ENCODE measurements at regions not wholly inside any gene's neighbourhood (a gene's known extent, or its start where the extent isn't known, plus 50 kb on each side); places are given as distances from the start of the nearest gene placed in this dataset.

DNA sequence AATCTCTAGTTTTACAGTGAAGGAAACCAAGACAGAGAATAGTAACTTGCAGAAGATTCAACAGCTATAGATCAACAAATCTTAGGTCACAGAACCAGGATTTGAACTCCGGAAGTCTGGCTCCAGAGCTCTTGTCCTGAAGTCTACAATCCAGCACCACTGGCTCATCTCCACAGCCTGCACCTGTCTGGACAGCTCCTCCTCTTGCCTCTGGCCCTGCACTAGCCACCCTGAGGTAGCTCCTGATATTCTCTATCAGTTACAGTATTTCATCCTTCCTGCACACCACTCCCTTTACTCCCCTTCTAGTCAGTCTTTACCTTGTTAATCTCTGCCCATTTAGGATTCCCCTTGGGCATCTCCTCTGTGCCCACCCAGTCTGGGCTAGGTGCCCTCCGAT, 58.1 kb upstream of the LNX1 start:
- no peak for DNase-seq (ENCODE audit: low spot score)
- peaks cover 19% of the 10 kb centered on the region for H3K4me1 ChIP-seq (ENCODE audit: insufficient read depth)
- TF ChIP-seq, protein P1, sequence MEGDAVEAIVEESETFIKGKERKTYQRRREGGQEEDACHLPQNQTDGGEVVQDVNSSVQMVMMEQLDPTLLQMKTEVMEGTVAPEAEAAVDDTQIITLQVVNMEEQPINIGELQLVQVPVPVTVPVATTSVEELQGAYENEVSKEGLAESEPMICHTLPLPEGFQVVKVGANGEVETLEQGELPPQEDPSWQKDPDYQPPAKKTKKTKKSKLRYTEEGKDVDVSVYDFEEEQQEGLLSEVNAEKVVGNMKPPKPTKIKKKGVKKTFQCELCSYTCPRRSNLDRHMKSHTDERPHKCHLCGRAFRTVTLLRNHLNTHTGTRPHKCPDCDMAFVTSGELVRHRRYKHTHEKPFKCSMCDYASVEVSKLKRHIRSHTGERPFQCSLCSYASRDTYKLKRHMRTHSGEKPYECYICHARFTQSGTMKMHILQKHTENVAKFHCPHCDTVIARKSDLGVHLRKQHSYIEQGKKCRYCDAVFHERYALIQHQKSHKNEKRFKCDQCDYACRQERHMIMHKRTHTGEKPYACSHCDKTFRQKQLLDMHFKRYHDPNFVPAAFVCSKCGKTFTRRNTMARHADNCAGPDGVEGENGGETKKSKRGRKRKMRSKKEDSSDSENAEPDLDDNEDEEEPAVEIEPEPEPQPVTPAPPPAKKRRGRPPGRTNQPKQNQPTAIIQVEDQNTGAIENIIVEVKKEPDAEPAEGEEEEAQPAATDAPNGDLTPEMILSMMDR (IDR thresholded peaks at IDR 0.05; ENCODE audit: poor library complexity), result no peak
- no peak for TF ChIP-seq EZH2phosphoT487 (IDR thresholded peaks at IDR 0.05; ENCODE audit: low read depth, severe bottlenecking, unreplicated experiment)
- no peak for TF ChIP-seq EZH2 (IDR thresholded peaks at IDR 0.05; ENCODE audit: borderline replicate concordance)
- no peak overlapping the region for H3K4me3 ChIP-seq
- no peaks in the 10 kb centered on the region for H3K27me3 ChIP-seq
- H3K4me2 ChIP-seq, result no peak overlapping the region
- no peaks in the 10 kb centered on the region for H4K20me1 ChIP-seq (ENCODE audit: insufficient read depth, poor library complexity, severe bottlenecking)
- H3K27ac ChIP-seq, result no peak overlapping the region
- H3K9me3 ChIP-seq (ENCODE audit: low read depth), result no peaks in the 10 kb centered on the region
- no peaks in the 10 kb centered on the region for H3K9me2 ChIP-seq (replicated peaks; ENCODE audit: insufficient read depth)
- no peaks in the 10 kb centered on the region for H3K36me3 ChIP-seq (replicated peaks; ENCODE audit: insufficient read depth, low read depth)
- 89% methylated on average over 2 of the region's 2 CpGs for WGBS (ENCODE audit: low lambda C conversion rate, missing lambda C conversion rate)
- no peaks in the 10 kb centered on the region for H3K79me2 ChIP-seq
- no peak overlapping the region for H2AFZ ChIP-seq

DNA sequence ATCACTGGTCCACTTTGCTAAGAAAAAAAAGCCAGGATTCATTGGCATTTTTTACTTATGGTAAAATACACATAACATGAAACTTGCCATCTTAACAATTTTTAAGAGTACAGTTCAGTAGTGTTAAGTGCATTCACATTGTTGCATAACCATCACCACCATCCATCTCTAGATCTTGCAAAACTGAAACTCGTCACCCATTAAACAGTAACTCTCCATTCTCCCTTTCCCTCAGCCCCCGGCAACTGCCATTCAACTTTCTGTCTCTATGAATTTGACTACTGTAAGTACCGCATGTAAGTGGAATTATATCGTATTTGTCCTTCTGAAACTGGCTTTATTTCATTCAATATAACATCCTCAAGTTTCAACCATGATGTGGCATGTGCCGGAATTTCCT, 56.3 kb upstream of the LNX1 start:
- Histone ChIP-seq H4K20me1 (ENCODE audit: insufficient read depth, poor library complexity, severe bottlenecking) (no peaks in the 10 kb centered on the region), H3K79me2 (no peaks in the 10 kb centered on the region), H3K27me3 (no peaks in the 10 kb centered on the region), H3K9me2 (replicated peaks; ENCODE audit: insufficient read depth) (no peaks in the 10 kb centered on the region), H3K4me3 (no peak overlapping the region), H2AFZ (no peak overlapping the region), H3K36me3 (replicated peaks; ENCODE audit: insufficient read depth, low read depth) (no peaks in the 10 kb centered on the region), H3K27ac (no peak overlapping the region), H3K9me3 (ENCODE audit: low read depth) (no peaks in the 10 kb centered on the region), H3K4me1 (ENCODE audit: insufficient read depth) (peaks cover 10% of the 10 kb centered on the region), H3K4me2 (no peak overlapping the region)
- DNase-seq (ENCODE audit: low spot score), result no peak
- TF ChIP-seq, protein P1 (IDR thresholded peaks at IDR 0.05; ENCODE audit: poor library complexity), result no peak
- no peak for TF ChIP-seq EZH2phosphoT487 (IDR thresholded peaks at IDR 0.05; ENCODE audit: low read depth, severe bottlenecking, unreplicated experiment)
- no peak for TF ChIP-seq EZH2 (IDR thresholded peaks at IDR 0.05; ENCODE audit: borderline replicate concordance)
- 95% methylated on average over 5 of the region's 5 CpGs for WGBS (ENCODE audit: low lambda C conversion rate, missing lambda C conversion rate)

DNA sequence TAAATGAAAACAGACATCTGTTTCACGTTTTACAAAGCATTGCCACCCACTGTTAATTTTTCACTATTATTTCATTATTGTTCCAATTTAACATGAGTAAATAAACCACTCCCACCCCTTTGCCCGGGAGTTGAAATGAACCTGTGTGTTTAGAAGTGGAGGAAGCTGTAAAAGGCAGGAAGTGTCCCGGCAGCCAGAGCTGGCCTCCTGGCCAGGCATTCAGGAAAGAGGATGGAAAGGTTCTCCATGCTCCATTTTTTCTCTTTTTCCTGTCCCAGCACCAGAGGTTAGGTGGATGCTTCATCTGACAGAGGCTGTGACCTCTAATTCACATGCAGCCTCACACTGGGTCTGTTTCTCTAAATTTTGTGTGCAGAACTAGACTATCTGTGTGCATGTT, 55.5 kb upstream of the LNX1 start:
- H4K20me1 ChIP-seq (ENCODE audit: insufficient read depth, poor library complexity, severe bottlenecking), result no peaks in the 10 kb centered on the region
- peak; percentile 26 for DNase-seq (ENCODE audit: low spot score)
- H3K4me3 ChIP-seq, result no peak overlapping the region
- no peaks in the 10 kb centered on the region for H3K27me3 ChIP-seq
- no peak overlapping the region for H3K4me2 ChIP-seq
- 22% methylated on average over 3 of the region's 3 CpGs for WGBS (ENCODE audit: low lambda C conversion rate, missing lambda C conversion rate)
- no peaks in the 10 kb centered on the region for H3K9me3 ChIP-seq (ENCODE audit: low read depth)
- peaks cover 10% of the 10 kb centered on the region for H3K4me1 ChIP-seq (ENCODE audit: insufficient read depth)
- H3K36me3 ChIP-seq (replicated peaks; ENCODE audit: insufficient read depth, low read depth), result no peaks in the 10 kb centered on the region
- TF ChIP-seq EZH2phosphoT487 (IDR thresholded peaks at IDR 0.05; ENCODE audit: low read depth, severe bottlenecking, unreplicated experiment) (no peak), EZH2 (IDR thresholded peaks at IDR 0.05; ENCODE audit: borderline replicate concordance) (no peak)
- TF ChIP-seq, protein P1 (IDR thresholded peaks at IDR 0.05; ENCODE audit: poor library complexity), result no peak
- no peak overlapping the region for H3K27ac ChIP-seq
- H3K79me2 ChIP-seq, result no peaks in the 10 kb centered on the region
- H2AFZ ChIP-seq, result peak overlapping the region; percentile 6
- no peaks in the 10 kb centered on the region for H3K9me2 ChIP-seq (replicated peaks; ENCODE audit: insufficient read depth)

DNA sequence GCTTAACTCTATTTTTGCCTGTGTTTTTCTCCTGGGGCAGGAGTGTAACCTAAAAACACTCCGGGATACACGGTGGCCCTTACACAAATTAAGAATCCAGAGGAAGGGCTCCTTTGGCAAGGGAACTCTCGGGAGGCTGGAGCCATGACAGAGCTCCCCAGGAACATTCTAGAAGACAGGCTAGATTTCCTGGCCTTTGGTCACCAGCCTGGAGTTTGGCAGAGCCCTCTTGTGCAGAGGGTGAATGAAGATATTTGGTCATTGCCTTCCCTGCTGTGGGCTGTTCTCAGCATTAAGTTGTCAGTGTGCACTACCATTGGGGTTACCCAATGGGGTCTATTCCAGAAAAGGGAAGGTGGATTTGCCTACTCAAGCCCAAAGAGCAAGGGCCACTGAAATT, 53.8 kb upstream of the LNX1 start:
- Histone ChIP-seq H3K9me2 (replicated peaks; ENCODE audit: insufficient read depth) (no peaks in the 10 kb centered on the region), H2AFZ (no peak overlapping the region), H3K4me1 (ENCODE audit: insufficient read depth) (peaks cover 22% of the 10 kb centered on the region), H3K27ac (peak overlapping the region; percentile 76), H3K9me3 (ENCODE audit: low read depth) (no peaks in the 10 kb centered on the region), H3K36me3 (replicated peaks; ENCODE audit: insufficient read depth, low read depth) (no peaks in the 10 kb centered on the region), H3K79me2 (no peaks in the 10 kb centered on the region), H3K4me2 (no peak overlapping the region), H4K20me1 (ENCODE audit: insufficient read depth, poor library complexity, severe bottlenecking) (no peaks in the 10 kb centered on the region), H3K27me3 (no peaks in the 10 kb centered on the region), H3K4me3 (no peak overlapping the region)
- WGBS (ENCODE audit: low lambda C conversion rate, missing lambda C conversion rate), result 98% methylated on average over 3 of the region's 3 CpGs
- TF ChIP-seq, protein P1 (IDR thresholded peaks at IDR 0.05; ENCODE audit: poor library complexity), result no peak
- TF ChIP-seq EZH2 (IDR thresholded peaks at IDR 0.05; ENCODE audit: borderline replicate concordance) (no peak), EZH2phosphoT487 (IDR thresholded peaks at IDR 0.05; ENCODE audit: low read depth, severe bottlenecking, unreplicated experiment) (no peak)
- no peak for DNase-seq (ENCODE audit: low spot score)

All from hepatocyte (in vitro differentiated cells).